K562 (cell line): ENCODE measurements at regions not wholly inside any gene's neighbourhood (a gene's known extent, or its start where the extent isn't known, plus 50 kb on each side); places are given as distances from the start of the nearest gene placed in this dataset.

Source experiments
- ATAC-seq: fragments of 200-7000 bp; cut with Tn5 transposase; 3 replicates; pipeline ENCODE4 v1.9.1; 2020; ENCODE audit warnings: moderate library complexity
- BruUV-seq: library from RNA; stranded (reverse); fragments of 400-500 nt; replicated peaks from 2 replicates; lab custom pipeline; 2021; lab: Mats Ljungman, UMichigan
- CTCF ChIA-PET: fragments of 300-600 bp; formaldehyde crosslinking; extraction: SDS; loops from one replicate; lab custom pipeline; 2021; ENCODE audit warnings: low intra/inter-chr PET ratio; lab: Yijun Ruan, JAX
- POLR2A ChIA-PET: fragments of 300-600, 350-650 bp; sonication (Branson Sonifier 250); formaldehyde crosslinking; extraction: SDS; loops from one replicate; lab custom pipeline; 2021; ENCODE audit warnings: antibody characterized with exemption, inconsistent platforms; lab: Yijun Ruan, JAX
- DNase-seq, 4 experiments: peaks; one replicate each; pipeline versions ENCODE4 v3.0.0 to v3.0.0-alpha.2; 2011 to 2018; ENCODE audit warnings: low spot score in 3 of 4, mixed read lengths in 3 of 4; ENCODE audit errors: extremely low read depth in 1 of 4
- FAIRE-seq: peaks from 2 replicates; lab custom pipeline; 2011; peaks lifted over from hg19 to GRCh38; lab: Jason Lieb, UNC
- H2AFZ ChIP-seq: 2 replicates; pipeline ENCODE4 v1.6.0; 2011; ENCODE audit warnings: low read depth, low read length, control low read depth, inconsistent platforms
- H3K27ac ChIP-seq: fragments of 200-600 bp; 3 replicates; pipeline ENCODE4 v1.8.0; 2011; ENCODE audit warnings: low read depth, mild to moderate bottlenecking, control low read depth, inconsistent platforms, low read length, moderate library complexity, mixed read lengths; ENCODE audit errors: extremely low read depth
- H3K27me3 ChIP-seq, 2 experiments: fragments of 300-600 bp in 1 of 2; 2 replicates in 1 of 2; 3 replicates in 1 of 2; pipeline versions ENCODE4 v1.6.0 to v1.8.0; 2011; ENCODE audit warnings: inconsistent platforms in 2 of 2, low read length in 2 of 2, mild to moderate bottlenecking in 1 of 2, mixed read lengths in 1 of 2, moderate library complexity in 1 of 2; ENCODE audit not compliant: control insufficient read depth in 2 of 2, insufficient read depth in 2 of 2
- H3K36me3 ChIP-seq: fragments of 300-600 bp; 3 replicates; pipeline ENCODE4 v1.8.0; 2011; ENCODE audit warnings: mild to moderate bottlenecking, low read length, inconsistent platforms; ENCODE audit not compliant: control insufficient read depth, insufficient read depth
- H3K4me1 ChIP-seq, 2 experiments: fragments of 200-600 bp in 1 of 2; replicated peaks in 1 of 2; 2 replicates in 1 of 2; 3 replicates in 1 of 2; pipeline versions ENCODE4 v1.5.1 to v1.8.0; 2011; ENCODE audit warnings: inconsistent platforms in 2 of 2, low read length in 2 of 2, mild to moderate bottlenecking in 1 of 2, mixed read lengths in 1 of 2, moderate library complexity in 1 of 2; ENCODE audit not compliant: control insufficient read depth in 2 of 2, insufficient read depth in 2 of 2
- H3K4me2 ChIP-seq: 2 replicates; pipeline ENCODE4 v1.6.1; 2011; ENCODE audit warnings: low read length, control low read depth, inconsistent platforms, mixed read lengths; ENCODE audit not compliant: insufficient read depth
- H3K4me3 ChIP-seq: fragments of 200-600 bp; sonication (generic), shearing (Covaris generic); 2 replicates; pipeline ENCODE4 v1.5.1; 2016; ENCODE audit warnings: control low read depth, inconsistent platforms
- H3K79me2 ChIP-seq: fragments of 200-600 bp; 3 replicates; pipeline ENCODE4 v1.8.0; 2011; ENCODE audit warnings: low read length, inconsistent platforms; ENCODE audit not compliant: control insufficient read depth, insufficient read depth
- H3K9ac ChIP-seq, 2 experiments: 2 replicates each; pipeline versions ENCODE4 v1.6.0 to v1.6.1; 2011; ENCODE audit warnings: low read depth in 2 of 2, low read length in 2 of 2, control low read depth in 1 of 2, inconsistent platforms in 1 of 2, mild to moderate bottlenecking in 1 of 2, mixed read lengths in 1 of 2; ENCODE audit not compliant: insufficient read depth in 1 of 2
- H3K9me1 ChIP-seq: one replicate; pipeline ENCODE4 v1.6.0; 2011; ENCODE audit warnings: inconsistent platforms, mild to moderate bottlenecking, low read length, moderate library complexity; ENCODE audit not compliant: control insufficient read depth, insufficient read depth
- H3K9me3 ChIP-seq: replicated peaks from 2 replicates; pipeline ENCODE4 v1.5.1; 2011; ENCODE audit warnings: low read depth, low read length, inconsistent platforms; ENCODE audit not compliant: control insufficient read depth, insufficient read depth
- H4K20me1 ChIP-seq: replicated peaks from 2 replicates; pipeline ENCODE4 v1.6.1; 2011; ENCODE audit warnings: low read length, inconsistent platforms, mixed read lengths; ENCODE audit not compliant: control insufficient read depth, insufficient read depth
- ARNT ChIP-seq, 2 experiments: fragments of 450-650 bp; IDR thresholded peaks; 2 replicates each; pipeline ENCODE4 v1.6.1; 2016; ENCODE audit warnings: mild to moderate bottlenecking in 1 of 2
- ELF4 ChIP-seq: fragments of 450-650 bp; formaldehyde crosslinking; IDR thresholded peaks from 2 replicates; pipeline ENCODE4 v1.4.0; 2022; ENCODE audit warnings: missing genetic modification characterization
- HNRNPL ChIP-seq: fragments of 200-400 bp; formaldehyde crosslinking; IDR thresholded peaks from 2 replicates; pipeline ENCODE4 v1.6.1; 2017; ENCODE audit warnings: low read depth, mild to moderate bottlenecking, low read length
- MECOM ChIP-seq: fragments of 250-450 bp; sonication (Bioruptor Pico); IDR thresholded peaks from 2 replicates; pipeline ENCODE4 v1.8.0; 2022; ENCODE audit warnings: inconsistent platforms
- MXD1 ChIP-seq: fragments of 250-450 bp; sonication (Bioruptor Pico); IDR thresholded peaks from 2 replicates; pipeline ENCODE4 v1.8.0; 2021; ENCODE audit warnings: borderline replicate concordance, mild to moderate bottlenecking, moderate library complexity; ENCODE audit not compliant: poor library complexity, severe bottlenecking
- NBN ChIP-seq: fragments of 450-650 bp; IDR thresholded peaks from 2 replicates; pipeline ENCODE4 v1.6.1; 2016; ENCODE audit warnings: low read depth, mild to moderate bottlenecking
- SAFB2 ChIP-seq: fragments of 200-400 bp; formaldehyde crosslinking; IDR thresholded peaks from 2 replicates; pipeline ENCODE4 v1.6.1; 2018; ENCODE audit warnings: borderline replicate concordance, low read length, low read depth, moderate library complexity; ENCODE audit not compliant: severe bottlenecking
- TGIF2 ChIP-seq: sonication (generic); formaldehyde crosslinking; IDR thresholded peaks from 2 replicates; pipeline ENCODE4 v1.8.1; 2022; ENCODE audit warnings: mild to moderate bottlenecking, missing genetic modification reagents, moderate library complexity
- ZC3H4 ChIP-seq: sonication (generic); formaldehyde crosslinking; IDR thresholded peaks from 2 replicates; pipeline ENCODE4 v1.9.0; 2021; ENCODE audit warnings: missing genetic modification reagents, borderline replicate concordance
- WGBS: fragments of 100-300 bp; shearing (Covaris generic); methylation state at CpG from one replicate; pipeline ENCODE4 v1.1.6; 2016; ENCODE audit warnings: low coverage, mixed read lengths; ENCODE audit not compliant: insufficient coverage; ENCODE audit errors: missing lambda C conversion rate; 5-methylcytosine and 5-hydroxymethylcytosine counted together
- in situ Hi-C: fragments of 300-500 bp; cut with MboI; formaldehyde crosslinking; loops from 4 replicates; pipeline ENCODE4 v1.15.0; 2018; ENCODE audit warnings: inconsistent platforms, mixed read lengths
- intact Hi-C: fragments of 100-400 bp; cut with micrococcal nuclease; formaldehyde crosslinking; loops from 2 replicates; pipeline ENCODE4 v1.14.2; 2022

DNA sequence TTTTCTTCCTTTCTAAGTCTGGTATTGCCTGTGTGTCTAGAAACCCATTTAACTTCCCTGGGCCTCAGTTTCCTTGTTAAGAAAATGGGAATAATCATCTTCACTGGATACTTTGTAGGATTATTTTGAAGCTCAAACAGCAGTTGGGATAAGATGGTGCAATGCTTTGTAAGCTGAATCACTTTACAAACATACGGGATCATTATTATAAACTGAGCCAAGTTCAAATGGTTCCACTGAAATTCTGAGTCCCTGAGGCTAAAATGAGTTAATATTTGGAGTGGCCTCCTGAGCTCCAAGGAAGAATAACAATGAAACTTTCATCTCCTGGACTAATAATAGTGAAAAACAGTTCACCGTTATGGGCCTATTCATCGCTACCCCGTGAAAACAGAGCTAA lies 388.0 kb downstream of the PLPP3 start:
- ATAC-seq (no peak), FAIRE-seq (no peak), DNase-seq (no peak)
- Histone ChIP-seq H4K20me1 (no peaks in the 10 kb centered on the region), H2AFZ (no peak overlapping the region), H3K4me3 (no peak overlapping the region), H3K27ac (no peak overlapping the region), H3K4me2 (no peak overlapping the region), H3K36me3 (no peaks in the 10 kb centered on the region), H3K27me3 (no peaks in the 10 kb centered on the region), H3K4me1 (no peaks in the 10 kb centered on the region), H3K9me1 (no peaks in the 10 kb centered on the region), H3K79me2 (no peaks in the 10 kb centered on the region), H3K9ac (no peak overlapping the region), H3K9me3 (no peaks in the 10 kb centered on the region)
- no TSS peak for BruUV-seq
- intact Hi-C loops, result no loop called here
- in situ Hi-C loops, result no loop called here
- TF ChIP-seq HNRNPL, result no peak
- TF ChIP-seq SAFB2, result no peak
- no peak for TF ChIP-seq NBN
- TF ChIP-seq MECOM (CRISPR knock-in tag), result no peak
- TF ChIP-seq TGIF2, result no peak
- TF ChIP-seq ELF4, result no peak
- TF ChIP-seq ZC3H4, result no peak
- WGBS, result 0% methylated on average over 4 of the region's 4 CpGs
- ChIA-PET POLR2A (no interaction called here), CTCF (no interaction called here)

GRCh38 chr1:56190806-56191365 lies 388.5 kb downstream of the PLPP3 start:
- BruUV-seq, result no TSS peak
- DNase-seq, result no peak
- ChIA-PET POLR2A (no interaction called here), CTCF (no interaction called here)
- intact Hi-C loops, result no loop called here
- TF ChIP-seq MXD1, result no peak
- TF ChIP-seq ARNT (IDR thresholded peaks at IDR 0.05), result no peak
- H3K27ac ChIP-seq, result no peak overlapping the region
- H3K9me1 ChIP-seq, result no peaks in the 10 kb centered on the region
- no peaks in the 10 kb centered on the region for H4K20me1 ChIP-seq
- no peak overlapping the region for H3K4me3 ChIP-seq
- no peak overlapping the region for H3K9ac ChIP-seq
- WGBS, result 0% methylated on average over 7 of the region's 7 CpGs
- no peaks in the 10 kb centered on the region for H3K79me2 ChIP-seq
- ATAC-seq, result no peak
- in situ Hi-C loops, result no loop called here
- no peak overlapping the region for H2AFZ ChIP-seq
- no peaks in the 10 kb centered on the region for H3K9me3 ChIP-seq
- FAIRE-seq, result no peak
- H3K4me1 ChIP-seq, result no peaks in the 10 kb centered on the region
- no peak overlapping the region for H3K4me2 ChIP-seq
- no peaks in the 10 kb centered on the region for H3K36me3 ChIP-seq
- H3K27me3 ChIP-seq, result no peaks in the 10 kb centered on the region
